Left ventricle myocardium inferior (tissue), 1 donor: ENCODE measurements at regions not wholly inside any gene's neighbourhood (a gene's known extent, or its start where the extent isn't known, plus 50 kb on each side); places are given as distances from the start of the nearest gene placed in this dataset.

Experiments used
- DNase-seq: peaks from one replicate; pipeline ENCODE4 v3.0.0-alpha.2; 2020
- H3K27ac ChIP-seq: fragments of 200-600 bp; replicated peaks from 2 replicates; pipeline ENCODE4 v1.8.0; 2021
- H3K27me3 ChIP-seq: fragments of 200-600 bp; 2 replicates; pipeline ENCODE4 v1.8.0; 2021; ENCODE audit warnings: low read depth
- H3K36me3 ChIP-seq: fragments of 200-600 bp; 2 replicates; pipeline ENCODE4 v1.8.0; 2021
- H3K4me1 ChIP-seq: fragments of 200-600 bp; 2 replicates; pipeline ENCODE4 v1.8.0; 2021
- H3K4me3 ChIP-seq: fragments of 200-600 bp; 2 replicates; pipeline ENCODE4 v1.8.0; 2021; ENCODE audit warnings: mild to moderate bottlenecking, moderate library complexity
- H3K9me3 ChIP-seq: fragments of 200-600 bp; replicated peaks from 2 replicates; pipeline ENCODE4 v1.8.0; 2021
- intact Hi-C: fragments of 100-400 bp; cut with micrococcal nuclease; formaldehyde crosslinking; loops from one replicate; pipeline ENCODE4 v1.11.0; 2022
- TF ChIP-seq, protein P1 (sequence below): fragments of 200-600 bp; IDR thresholded peaks from 2 replicates; pipeline ENCODE4 v1.8.0; 2021; ENCODE audit warnings: antibody characterized with exemption, mild to moderate bottlenecking, borderline replicate concordance
- donor health status: DM: no; HTN: yes; CAD: no; lungs with severe emphysema.

DNA sequence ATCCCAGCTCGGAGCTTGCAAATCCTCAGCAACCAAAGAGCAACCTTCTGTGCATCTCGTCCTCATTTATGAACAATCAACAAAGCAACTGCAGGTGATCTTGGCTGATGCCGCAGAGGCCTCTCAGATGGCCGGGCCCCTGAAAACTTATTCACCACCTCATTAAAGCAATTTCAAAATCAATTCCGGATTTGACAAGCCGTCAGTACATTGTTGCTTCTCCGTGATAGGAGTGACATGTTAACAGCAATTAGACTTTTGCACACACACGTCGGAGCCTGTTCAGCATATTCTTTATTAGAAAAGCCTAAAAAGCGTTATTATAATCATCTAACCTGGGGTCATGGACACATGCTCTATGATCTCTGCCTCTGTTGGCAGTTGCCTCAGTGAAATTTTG lies 183.1 kb upstream of the CXCR4 start:
- Histone ChIP-seq H3K4me1 (no peaks in the 10 kb centered on the region), H3K9me3 (no peaks in the 10 kb centered on the region), H3K27me3 (peaks cover 17% of the 10 kb centered on the region), H3K36me3 (no peaks in the 10 kb centered on the region), H3K27ac (no peak overlapping the region), H3K4me3 (no peak overlapping the region)
- intact Hi-C loops: no loop called here
- TF ChIP-seq, protein P1, sequence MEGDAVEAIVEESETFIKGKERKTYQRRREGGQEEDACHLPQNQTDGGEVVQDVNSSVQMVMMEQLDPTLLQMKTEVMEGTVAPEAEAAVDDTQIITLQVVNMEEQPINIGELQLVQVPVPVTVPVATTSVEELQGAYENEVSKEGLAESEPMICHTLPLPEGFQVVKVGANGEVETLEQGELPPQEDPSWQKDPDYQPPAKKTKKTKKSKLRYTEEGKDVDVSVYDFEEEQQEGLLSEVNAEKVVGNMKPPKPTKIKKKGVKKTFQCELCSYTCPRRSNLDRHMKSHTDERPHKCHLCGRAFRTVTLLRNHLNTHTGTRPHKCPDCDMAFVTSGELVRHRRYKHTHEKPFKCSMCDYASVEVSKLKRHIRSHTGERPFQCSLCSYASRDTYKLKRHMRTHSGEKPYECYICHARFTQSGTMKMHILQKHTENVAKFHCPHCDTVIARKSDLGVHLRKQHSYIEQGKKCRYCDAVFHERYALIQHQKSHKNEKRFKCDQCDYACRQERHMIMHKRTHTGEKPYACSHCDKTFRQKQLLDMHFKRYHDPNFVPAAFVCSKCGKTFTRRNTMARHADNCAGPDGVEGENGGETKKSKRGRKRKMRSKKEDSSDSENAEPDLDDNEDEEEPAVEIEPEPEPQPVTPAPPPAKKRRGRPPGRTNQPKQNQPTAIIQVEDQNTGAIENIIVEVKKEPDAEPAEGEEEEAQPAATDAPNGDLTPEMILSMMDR: no peak
- no peak for DNase-seq

DNA sequence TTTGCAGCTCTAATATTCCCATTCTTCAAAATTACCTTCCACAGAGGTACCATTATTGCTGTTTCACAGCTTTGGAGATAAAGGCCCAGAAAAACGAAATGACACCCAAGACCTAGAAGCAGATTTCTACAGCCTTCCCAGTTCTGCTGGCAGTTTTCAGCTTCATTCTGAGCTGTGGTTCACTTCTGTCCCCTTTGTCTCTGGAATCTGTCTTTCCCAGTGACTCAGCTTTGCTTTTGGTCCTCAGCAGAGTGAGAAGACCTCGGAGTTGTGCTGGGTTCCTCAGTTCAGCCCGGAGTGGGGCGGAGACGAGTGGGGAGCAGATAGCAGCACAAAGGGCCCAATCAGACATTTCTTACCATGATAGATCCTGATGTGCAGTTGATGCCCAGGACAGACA lies 180.7 kb upstream of the CXCR4 start:
- Histone ChIP-seq H3K4me1 (no peaks in the 10 kb centered on the region), H3K27me3 (peaks cover 14% of the 10 kb centered on the region), H3K9me3 (no peaks in the 10 kb centered on the region), H3K4me3 (no peak overlapping the region), H3K27ac (no peak overlapping the region), H3K36me3 (no peaks in the 10 kb centered on the region)
- intact Hi-C loops: no loop called here
- TF ChIP-seq, protein P1: no peak
- DNase-seq: no peak

DNA sequence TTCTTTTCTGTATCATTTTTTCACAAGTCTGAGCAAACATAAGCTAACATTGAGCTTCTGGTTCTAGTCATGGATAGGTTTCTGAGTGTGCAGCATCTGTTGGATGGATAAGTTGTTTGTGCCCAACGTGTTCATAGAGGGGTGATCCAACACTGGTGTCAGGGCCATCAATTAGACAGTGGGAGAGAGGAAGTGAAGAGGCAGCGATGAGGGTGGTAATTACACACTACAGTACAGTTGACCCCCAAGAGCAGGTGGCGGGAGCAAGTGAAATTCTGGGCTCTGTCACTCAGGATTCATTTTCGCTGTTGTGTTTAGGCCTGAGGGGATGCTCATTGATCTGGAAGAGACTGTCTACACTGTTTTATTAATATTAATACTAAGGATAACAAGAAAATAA lies 180.0 kb upstream of the CXCR4 start:
- Histone ChIP-seq H3K4me3 (no peak overlapping the region), H3K27me3 (peaks cover 11% of the 10 kb centered on the region), H3K4me1 (no peaks in the 10 kb centered on the region), H3K36me3 (no peaks in the 10 kb centered on the region), H3K9me3 (no peaks in the 10 kb centered on the region), H3K27ac (no peak overlapping the region)
- TF ChIP-seq, protein P1: no peak
- DNase-seq: no peak
- intact Hi-C loops: no loop called here

DNA sequence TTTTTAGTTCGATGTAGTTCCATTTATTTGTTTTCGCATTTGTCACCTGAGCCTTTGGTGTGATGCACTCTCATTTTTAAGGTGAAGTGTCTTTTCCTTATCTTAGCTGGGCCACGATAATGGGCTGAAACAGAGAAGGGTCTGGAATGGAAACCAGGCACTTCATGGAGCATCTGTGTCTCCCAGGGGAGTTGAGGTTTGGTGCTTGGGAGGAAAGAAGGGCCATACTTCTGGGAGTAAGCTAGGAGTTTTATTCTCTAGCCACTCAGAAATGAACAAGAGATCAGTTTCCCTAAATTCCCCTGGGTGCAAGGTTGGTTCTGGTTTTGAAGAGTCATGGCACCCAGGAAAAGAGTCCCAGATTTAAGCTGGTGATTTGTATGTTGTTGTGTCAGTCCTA lies 179.4 kb upstream of the CXCR4 start:
- Histone ChIP-seq H3K9me3 (peaks cover 2% of the 10 kb centered on the region), H3K4me1 (no peaks in the 10 kb centered on the region), H3K4me3 (no peak overlapping the region), H3K27ac (no peak overlapping the region), H3K36me3 (no peaks in the 10 kb centered on the region), H3K27me3 (peaks cover 4% of the 10 kb centered on the region)
- no peak for DNase-seq
- TF ChIP-seq, protein P1: no peak
- intact Hi-C loops: no loop called here

DNA sequence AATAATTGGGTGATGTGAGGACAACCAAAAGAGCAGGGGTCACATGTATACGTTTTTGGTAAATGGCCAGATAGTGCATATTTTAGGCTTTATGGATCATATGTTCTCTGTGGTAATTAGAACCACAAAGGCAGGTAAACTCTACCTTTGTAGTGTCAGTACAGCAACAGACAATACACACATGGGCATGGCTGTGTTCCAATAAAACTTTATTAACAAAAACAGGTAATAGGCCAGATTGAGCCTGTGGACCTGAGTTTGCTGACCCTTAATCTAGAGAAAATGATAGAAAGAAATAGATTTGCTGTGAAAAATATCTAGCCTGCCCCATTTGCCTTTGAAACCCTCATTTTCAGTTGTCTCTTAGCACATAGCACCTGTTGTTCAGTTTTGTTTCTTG lies 177.2 kb upstream of the CXCR4 start:
- no peak overlapping the region for H3K27ac ChIP-seq
- TF ChIP-seq, protein P1: no peak
- H3K4me1 ChIP-seq: no peaks in the 10 kb centered on the region
- intact Hi-C loops: no loop called here
- DNase-seq: no peak
- no peak overlapping the region for H3K4me3 ChIP-seq
- peaks cover 23% of the 10 kb centered on the region for H3K9me3 ChIP-seq
- H3K36me3 ChIP-seq: no peaks in the 10 kb centered on the region
- H3K27me3 ChIP-seq: no peaks in the 10 kb centered on the region

DNA sequence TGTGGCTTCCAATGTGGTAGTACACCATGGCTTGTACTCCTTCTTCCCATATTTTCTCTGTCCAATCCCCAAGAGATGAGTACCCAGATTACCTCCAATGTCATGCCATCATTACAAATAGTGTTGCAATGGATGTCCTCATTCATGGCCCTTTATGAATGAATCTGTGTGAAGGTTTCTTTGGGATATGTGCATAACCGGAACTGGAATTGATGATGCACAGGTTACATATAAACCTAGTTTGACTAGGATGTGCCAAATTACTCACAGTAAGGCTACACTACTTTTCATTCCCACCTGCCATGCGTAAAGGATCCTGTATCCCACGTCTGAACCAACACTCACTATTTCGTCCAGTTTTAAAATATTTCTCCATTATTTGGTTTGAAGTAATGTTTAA lies 173.9 kb upstream of the CXCR4 start:
- H3K27me3 ChIP-seq: no peaks in the 10 kb centered on the region

More for the DNA sequence above, 173.9 kb upstream of the CXCR4 start:
- intact Hi-C loops: no loop called here
- Histone ChIP-seq H3K4me1 (no peaks in the 10 kb centered on the region), H3K36me3 (no peaks in the 10 kb centered on the region), H3K27ac (no peak overlapping the region), H3K4me3 (no peak overlapping the region), H3K9me3 (peaks cover 24% of the 10 kb centered on the region)
- DNase-seq: no peak
- TF ChIP-seq, protein P1: no peak
